ENCODE measurements at regions not wholly inside any gene's neighbourhood (a gene's known extent, or its start where the extent isn't known, plus 50 kb on each side); places are given as distances from the start of the nearest gene placed in this dataset.
A peak's percentile ranks its signal among the peaks of the same experiment; 100 is the strongest.

DNA sequence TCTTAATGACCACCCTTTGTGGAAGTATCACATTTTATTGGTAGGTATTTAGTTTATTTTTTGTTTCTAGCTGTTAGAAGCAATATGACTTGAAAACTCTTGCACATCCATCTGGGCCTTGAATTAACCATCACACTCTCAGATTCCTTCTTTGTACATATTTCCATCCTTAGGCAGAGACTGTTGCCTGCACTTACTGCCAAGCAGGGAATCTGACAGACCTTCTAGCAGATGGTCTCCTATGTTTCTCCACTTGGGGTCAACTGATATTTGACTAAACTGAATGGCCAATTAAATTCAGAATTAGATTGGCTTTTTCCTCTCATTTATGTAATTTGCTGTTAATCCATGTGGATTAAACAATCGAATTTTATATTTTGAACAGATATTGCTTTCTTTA, 324.9 kb upstream of the TGFBR2 start:
- H3K27me3 ChIP-seq (ENCODE audit: control insufficient read depth, insufficient read depth, low read length): no peaks in the 10 kb centered on the region
- no peaks in the 10 kb centered on the region for H3K36me3 ChIP-seq (ENCODE audit: control insufficient read depth, insufficient read depth, low read length)
- ChIA-PET CTCF (interaction anchor here (1.0 kb wide), 1 partner anchor 85 kb away, joined by 4 read pairs; no protein-coding TSS in a partner anchor), POLR2A (no interaction called here)
- TF ChIP-seq, protein P1, sequence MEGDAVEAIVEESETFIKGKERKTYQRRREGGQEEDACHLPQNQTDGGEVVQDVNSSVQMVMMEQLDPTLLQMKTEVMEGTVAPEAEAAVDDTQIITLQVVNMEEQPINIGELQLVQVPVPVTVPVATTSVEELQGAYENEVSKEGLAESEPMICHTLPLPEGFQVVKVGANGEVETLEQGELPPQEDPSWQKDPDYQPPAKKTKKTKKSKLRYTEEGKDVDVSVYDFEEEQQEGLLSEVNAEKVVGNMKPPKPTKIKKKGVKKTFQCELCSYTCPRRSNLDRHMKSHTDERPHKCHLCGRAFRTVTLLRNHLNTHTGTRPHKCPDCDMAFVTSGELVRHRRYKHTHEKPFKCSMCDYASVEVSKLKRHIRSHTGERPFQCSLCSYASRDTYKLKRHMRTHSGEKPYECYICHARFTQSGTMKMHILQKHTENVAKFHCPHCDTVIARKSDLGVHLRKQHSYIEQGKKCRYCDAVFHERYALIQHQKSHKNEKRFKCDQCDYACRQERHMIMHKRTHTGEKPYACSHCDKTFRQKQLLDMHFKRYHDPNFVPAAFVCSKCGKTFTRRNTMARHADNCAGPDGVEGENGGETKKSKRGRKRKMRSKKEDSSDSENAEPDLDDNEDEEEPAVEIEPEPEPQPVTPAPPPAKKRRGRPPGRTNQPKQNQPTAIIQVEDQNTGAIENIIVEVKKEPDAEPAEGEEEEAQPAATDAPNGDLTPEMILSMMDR (IDR thresholded peaks at IDR 0.05; ENCODE audit: insufficient read depth, low read depth, low read length): no peak
- no peak for DNase-seq (ENCODE audit: low read depth)
- H3K4me3 ChIP-seq (ENCODE audit: low read depth, low read length): no peak overlapping the region

DNA sequence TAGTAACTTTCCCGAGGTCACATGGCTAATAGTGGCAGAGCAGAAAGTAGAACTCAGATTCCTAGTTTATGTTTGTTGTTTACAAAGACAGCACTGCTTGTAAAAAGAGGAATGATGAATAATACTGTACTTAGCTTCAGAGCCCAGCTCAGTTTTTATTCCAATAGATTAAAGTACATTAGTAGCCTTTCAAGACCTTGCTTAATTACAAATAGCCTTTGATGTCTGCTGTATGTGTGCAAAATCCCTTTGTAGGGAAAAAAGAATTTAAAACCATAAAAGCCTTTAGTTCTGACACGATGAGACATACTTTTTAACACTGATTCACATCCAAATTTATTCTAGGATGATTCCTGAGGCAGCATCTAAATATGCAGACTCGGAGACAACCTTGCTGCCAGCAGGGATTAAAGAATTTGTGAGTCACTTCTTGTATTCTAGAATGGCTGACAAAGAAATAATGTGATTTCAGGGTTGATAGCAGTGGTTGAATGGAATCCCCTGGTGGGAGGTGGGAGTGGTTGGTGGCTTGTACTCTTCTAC, 324.2 kb upstream of the TGFBR2 start:
- CTCF ChIA-PET: interaction anchor here (1.0 kb wide), 1 partner anchor 85 kb away, joined by 4 read pairs; no protein-coding TSS in a partner anchor
- peak; percentile 76 for DNase-seq (ENCODE audit: low read depth)
- POLR2A ChIA-PET: no interaction called here
- TF ChIP-seq, protein P1 (IDR thresholded peaks at IDR 0.05; ENCODE audit: insufficient read depth, low read depth, low read length): 0 out of 2 replicates have a peak, but pooled peaks have one; percentile 8
- Histone ChIP-seq H3K4me3 (ENCODE audit: low read depth, low read length) (no peak overlapping the region), H3K27me3 (ENCODE audit: control insufficient read depth, insufficient read depth, low read length) (no peaks in the 10 kb centered on the region), H3K36me3 (ENCODE audit: control insufficient read depth, insufficient read depth, low read length) (no peaks in the 10 kb centered on the region)

DNA sequence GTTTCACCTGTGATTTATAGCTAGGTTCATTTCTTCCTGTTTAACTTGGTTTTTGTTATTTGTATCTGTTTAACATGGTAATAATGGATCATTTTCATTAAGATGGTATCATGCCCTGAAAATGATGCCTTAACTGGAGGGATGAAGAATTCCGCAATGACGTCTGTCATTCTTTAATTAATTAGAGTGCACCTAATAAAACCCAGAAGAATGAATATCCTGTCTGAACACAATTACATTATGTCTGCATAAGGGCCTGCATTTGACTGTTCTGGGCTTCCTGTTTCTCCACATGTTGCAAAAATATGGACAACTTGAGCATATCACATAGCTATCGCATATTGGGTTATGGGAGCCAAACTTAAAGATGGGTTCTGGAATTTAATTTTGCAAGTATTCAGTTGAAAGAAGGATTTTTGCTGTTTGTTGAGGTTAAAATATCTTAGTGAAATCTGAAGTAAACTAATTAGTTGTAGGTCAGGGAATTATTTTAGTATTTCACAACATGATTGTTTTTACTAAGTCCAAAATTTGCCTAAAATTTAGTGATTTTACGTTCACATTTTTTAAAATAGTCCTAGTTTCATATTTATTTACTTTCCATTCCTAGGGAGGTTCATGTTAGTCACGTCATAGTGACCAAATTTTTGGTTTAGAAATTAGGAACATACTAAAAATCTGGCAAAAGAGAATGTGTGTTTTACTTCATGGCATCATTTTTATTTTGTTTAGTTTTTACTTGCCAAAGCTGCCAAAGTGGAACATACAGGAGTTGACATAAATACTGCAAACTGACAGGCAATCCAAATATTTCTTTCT, 321.0 kb upstream of the TGFBR2 start:
- ChIA-PET CTCF (interaction anchor here (0.7 to 0.8 kb wide), 2 partner anchors 17 to 87 kb away, joined by 3 to 4 read pairs; no protein-coding TSS in a partner anchor), POLR2A (interaction anchor here (0.6 kb wide), 1 partner anchor 62 kb away, joined by 3 read pairs; no protein-coding TSS in a partner anchor)
- Histone ChIP-seq H3K36me3 (ENCODE audit: control insufficient read depth, insufficient read depth, low read length) (no peaks in the 10 kb centered on the region), H3K4me3 (ENCODE audit: low read depth, low read length) (no peak overlapping the region), H3K27me3 (ENCODE audit: control insufficient read depth, insufficient read depth, low read length) (no peaks in the 10 kb centered on the region)
- TF ChIP-seq, protein P1 (IDR thresholded peaks at IDR 0.05; ENCODE audit: insufficient read depth, low read depth, low read length): no peak
- DNase-seq (ENCODE audit: low read depth): no peak

DNA sequence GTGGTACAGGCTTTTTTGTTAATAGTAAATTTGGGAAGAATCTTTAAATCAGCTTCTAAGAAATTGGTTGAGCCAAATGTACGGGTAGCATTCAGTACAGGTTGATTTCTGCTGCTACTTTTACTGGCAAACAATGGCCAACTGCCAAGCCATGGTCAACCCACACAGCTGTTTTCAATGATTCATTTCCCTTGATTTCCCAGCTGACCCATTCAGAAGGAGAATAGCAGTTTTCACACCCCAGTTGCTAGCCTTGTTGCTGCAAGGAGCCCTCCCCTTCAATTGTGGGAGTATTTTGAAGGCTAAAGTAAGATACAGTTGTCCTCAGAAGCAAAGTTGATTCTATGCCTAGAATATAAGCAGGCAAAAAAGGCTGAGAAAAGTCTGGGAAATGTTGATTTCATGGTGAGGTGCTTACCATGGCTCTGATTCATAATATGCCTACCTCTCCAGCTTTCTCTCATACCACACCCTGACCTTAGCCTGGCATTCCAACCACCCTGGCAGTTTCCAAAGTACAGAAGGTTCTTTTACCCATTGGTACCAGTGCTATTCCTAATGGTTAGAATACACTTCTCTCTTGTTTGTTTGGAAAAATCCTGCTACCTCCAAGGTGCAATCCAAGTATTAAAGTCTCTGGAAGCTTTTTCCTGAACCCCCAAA, 320.3 kb upstream of the TGFBR2 start:
- POLR2A ChIA-PET: no interaction called here
- Histone ChIP-seq H3K27me3 (ENCODE audit: control insufficient read depth, insufficient read depth, low read length) (no peaks in the 10 kb centered on the region), H3K36me3 (ENCODE audit: control insufficient read depth, insufficient read depth, low read length) (no peaks in the 10 kb centered on the region), H3K4me3 (ENCODE audit: low read depth, low read length) (no peak overlapping the region)
- CTCF ChIA-PET: interaction anchor here (0.7 to 0.8 kb wide), 2 partner anchors 16 to 87 kb away, joined by 3 to 4 read pairs; no protein-coding TSS in a partner anchor
- TF ChIP-seq, protein P1 (IDR thresholded peaks at IDR 0.05; ENCODE audit: insufficient read depth, low read depth, low read length): no peak
- peak; percentile 53 for DNase-seq (ENCODE audit: low read depth)

DNA sequence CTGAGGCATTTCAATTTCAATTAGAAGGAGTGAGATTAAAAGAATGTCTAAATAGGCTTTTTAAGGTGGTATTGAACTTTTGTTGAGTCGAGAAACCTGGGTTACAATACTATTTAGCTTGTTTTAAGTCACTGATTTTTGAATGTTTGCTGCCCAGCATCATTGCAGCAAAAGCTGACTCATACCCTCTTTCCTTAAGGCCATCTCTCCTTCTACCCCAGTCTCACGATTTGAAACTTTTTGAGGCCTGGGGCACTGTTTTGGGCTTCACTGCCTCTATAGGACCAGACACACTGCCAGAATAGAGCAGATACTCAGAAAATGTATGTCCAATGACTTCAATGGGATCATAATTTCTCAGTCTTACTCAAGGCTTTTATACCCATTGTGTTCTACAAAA, 319.6 kb upstream of the TGFBR2 start:
- Histone ChIP-seq H3K36me3 (ENCODE audit: control insufficient read depth, insufficient read depth, low read length) (no peaks in the 10 kb centered on the region), H3K27me3 (ENCODE audit: control insufficient read depth, insufficient read depth, low read length) (no peaks in the 10 kb centered on the region), H3K4me3 (ENCODE audit: low read depth, low read length) (no peak overlapping the region)
- DNase-seq (ENCODE audit: low read depth): no peak
- ChIA-PET POLR2A (no interaction called here), CTCF (no interaction called here)
- TF ChIP-seq, protein P1 (IDR thresholded peaks at IDR 0.05; ENCODE audit: insufficient read depth, low read depth, low read length): no peak
